ENCODE measurements at regions not wholly inside any gene's neighbourhood (a gene's known extent, or its start where the extent isn't known, plus 50 kb on each side); places are given as distances from the start of the nearest gene placed in this dataset.

DNA sequence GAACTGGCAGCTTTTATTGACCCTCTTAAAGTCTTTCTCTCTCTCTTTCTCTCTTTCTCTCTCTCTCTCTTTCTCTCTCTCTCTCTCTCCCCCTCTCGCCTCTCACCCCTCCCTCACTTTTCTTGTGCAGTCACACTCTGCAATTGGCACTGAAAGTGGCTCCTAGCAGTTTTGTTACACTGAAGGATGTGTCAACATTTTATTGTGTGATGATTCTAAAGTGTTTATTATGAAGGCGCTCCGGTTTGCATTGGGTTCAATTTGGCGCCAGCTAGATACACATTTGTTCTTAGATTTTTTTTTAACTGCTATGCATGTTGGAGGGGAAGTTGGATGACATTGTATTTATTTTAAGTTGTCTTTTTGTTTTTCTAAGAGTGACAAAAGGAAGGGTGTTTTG is 64.0 kb upstream of the CHRM3 start:
- no peak for DNase-seq

DNA sequence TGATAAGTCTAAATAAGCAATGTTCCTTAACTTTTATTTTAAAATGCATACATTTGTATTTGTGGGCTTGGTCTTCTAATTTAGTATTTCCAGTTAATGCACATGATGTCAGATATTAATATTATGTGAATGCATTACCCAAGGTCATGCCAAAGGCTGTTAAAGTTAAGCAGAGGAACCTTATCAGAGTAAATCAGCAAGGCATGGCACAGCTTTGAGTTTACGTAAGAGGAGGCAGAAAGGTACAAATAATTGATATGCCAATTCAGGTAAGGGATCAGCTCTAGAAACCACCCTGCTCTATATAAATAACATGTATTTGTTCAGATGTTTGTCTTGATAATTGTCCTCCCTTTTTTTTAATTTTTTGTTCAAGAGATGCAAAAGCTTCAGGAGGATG is 64.5 kb upstream of the CHRM3 start:
- DNase-seq = no peak

DNA sequence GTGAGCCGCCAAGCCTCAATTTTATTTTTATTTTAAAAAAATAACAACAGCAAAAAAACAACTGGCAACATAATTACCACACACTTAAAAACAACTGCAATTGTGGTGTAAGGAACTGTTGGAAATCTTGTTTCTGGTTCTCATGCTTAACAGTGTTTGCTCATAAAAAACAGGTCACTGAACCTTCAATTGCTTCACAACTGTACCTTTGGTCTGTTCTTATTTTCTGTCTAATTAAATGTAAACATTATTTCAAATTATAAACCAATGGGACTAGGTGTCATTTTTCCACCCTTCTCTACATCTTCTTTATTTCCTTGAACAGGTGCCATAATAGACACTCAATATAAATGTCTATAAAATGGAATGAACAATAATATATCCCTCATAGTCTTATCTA is 68.4 kb upstream of the CHRM3 start:
- no peak for DNase-seq

DNA sequence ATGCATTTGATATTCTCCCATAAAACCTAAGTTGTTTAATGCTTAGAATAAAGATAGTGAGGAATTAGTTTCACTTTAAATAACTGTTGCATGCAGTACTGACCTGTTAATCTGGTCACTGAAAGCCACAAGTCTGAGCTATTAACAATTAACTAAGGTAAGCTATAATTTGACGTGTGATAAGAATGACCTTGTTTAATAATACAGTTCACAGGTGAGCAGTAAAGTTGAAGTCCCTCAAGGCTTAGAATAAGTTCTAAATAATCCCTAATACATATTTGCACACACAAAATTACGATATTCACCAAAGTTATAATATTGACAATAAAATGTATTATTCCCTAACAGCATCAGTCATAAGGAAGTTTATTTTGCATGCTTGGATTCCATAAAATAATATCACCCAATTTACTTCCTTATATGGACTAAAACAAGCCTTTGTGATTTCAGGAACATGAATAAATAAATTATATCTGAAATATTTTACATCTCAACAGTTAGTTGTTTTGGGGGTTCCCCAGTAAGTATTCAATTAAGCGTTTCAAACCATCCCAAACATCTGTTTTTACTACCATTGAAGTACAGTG is 70.6 kb upstream of the CHRM3 start:
- DNase-seq = no peak

DNA sequence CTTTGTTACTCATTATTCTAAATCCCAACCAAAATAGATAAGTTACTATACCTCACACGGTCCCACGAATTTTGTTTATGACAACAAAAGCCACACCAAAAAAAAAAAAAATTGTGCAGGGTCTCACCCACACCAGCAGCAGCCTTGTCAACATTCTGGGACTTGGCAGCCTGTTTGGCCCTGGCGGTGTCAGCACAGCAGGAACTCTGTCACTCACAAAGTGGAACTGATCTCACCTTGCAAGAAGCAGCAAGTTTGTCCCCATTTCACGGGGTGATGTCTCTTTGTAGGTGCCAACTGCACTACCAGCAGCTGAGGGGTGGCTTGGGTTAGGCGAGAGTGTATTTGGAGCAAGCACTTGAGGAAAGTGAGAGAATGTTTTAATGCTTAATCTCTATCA is 75.0 kb upstream of the CHRM3 start:
- DNase-seq = no peak

DNA sequence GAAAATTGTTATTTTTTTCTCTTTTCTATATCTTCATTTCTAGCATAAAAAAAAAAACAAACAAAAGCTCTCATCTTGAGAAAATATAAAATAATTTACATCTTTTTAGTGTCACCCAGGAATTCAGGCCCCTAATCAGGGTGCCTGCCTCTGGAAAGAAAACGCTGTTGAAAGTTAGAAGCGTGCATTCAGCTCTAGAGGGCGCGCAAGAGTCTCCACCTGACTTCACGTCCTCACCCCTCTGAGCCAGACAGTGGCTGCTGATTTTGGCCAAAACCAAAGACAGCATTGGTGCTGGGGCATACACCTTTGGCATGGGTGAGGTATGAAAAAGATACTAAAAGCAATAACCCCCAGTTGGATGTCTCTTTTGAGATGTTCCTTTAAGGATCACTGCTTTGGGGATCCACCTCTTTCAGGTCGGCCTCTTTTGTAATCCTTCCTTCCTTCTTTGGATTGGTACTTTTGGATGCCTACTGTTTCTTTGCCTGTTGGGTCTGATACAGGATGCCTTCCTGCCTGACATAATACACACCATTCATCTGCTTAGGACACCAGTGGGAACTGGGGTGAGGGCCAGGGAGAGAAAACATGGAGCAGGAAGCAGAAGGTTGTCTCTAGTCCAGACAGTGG is 77.6 kb upstream of the CHRM3 start:
- DNase-seq = peak; percentile 56

DNA sequence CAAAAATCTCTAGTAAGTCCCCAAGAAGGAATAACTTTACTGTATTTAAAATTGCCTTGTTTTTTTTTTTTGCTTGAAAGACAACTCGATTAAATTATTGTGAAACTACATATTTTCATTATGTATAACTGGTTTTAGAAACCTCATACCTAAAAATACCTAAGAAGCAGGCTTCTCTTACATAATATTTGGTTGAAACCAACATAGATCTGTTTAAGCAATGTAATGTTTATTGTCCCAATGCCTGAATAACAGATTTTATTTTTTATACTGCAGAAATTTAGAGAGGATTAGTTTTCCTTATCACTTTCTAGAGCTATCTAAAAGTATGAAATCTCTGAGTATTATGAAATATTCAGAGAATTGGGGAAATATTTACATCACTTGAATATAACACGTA is 78.5 kb upstream of the CHRM3 start:
- no peak for DNase-seq

DNA sequence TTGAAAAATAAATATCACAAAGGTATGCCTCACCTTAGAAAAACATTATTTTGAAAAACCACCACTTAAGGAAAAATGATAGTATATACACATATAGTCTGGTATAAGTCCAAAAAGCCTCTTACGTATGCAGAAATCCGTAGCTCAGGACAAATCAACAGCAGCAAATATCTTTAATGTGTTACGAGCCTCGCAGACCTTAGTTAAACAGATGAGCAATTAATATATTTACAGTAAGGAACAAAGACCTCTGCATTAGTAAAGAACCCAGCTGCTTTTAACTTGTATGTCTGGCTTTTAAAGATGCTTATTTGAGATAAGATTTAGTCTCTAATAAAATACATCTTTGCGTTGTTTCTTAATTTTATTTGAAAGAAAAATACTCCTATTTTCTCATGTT is 79.9 kb upstream of the CHRM3 start:
- DNase-seq = no peak

DNA sequence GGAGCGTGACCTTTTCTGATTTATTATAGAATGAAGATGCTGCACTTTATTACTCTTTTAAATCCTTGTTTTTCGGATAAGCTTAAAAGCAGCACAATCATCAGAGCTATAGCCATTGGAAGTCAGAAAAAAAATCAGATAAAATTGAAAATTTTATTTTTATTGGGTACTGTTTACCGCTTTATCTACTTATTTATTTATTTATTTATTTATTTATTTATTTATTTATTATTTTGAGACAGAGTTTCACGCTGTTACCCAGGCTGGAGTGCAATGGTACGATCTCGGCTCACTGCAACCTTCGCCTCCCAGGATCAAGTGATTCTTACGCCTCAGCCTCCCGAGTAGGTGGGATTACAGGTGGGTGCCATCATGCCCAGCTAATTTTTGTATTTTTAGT is 83.1 kb upstream of the CHRM3 start:
- DNase-seq = no peak

DNA sequence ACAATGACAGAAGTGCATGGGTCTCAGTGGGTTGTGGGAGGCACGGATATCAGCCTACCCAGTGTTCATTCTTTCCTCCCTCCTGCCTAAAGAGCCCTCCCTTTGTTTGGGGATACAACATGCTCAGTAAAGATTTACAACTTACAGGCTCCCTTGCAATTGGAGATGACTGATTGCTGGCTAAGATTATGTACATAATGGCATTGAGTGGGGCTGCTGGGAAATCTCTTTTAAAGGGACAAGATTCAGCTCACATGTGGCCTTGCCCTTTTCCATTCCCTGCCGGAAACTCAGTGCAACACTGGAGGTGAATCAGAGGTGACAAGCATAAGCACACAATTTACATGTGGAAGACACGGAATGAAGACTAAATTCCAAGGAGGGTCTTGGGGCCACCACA is 83.7 kb upstream of the CHRM3 start:
- peak; percentile 10 for DNase-seq

DNA sequence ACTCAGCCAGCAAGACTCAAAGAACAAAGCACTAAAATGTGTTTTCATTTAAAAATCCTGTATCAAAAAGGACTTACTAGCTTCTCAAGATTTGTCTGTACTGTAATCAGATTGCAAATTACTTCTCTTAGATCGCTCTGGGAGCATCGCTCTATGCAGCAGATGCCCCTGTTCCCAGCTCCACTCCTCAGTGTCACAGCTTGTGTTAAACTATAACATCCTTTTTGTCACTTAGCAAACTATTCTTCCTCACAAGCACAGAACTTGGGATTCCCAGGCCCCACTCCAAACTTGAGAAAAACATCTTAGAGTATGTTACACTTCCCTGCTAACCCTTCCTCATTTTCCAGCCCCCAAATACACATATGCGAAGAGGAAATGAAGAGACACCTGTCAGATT is 85.1 kb upstream of the CHRM3 start:
- DNase-seq = no peak

DNA sequence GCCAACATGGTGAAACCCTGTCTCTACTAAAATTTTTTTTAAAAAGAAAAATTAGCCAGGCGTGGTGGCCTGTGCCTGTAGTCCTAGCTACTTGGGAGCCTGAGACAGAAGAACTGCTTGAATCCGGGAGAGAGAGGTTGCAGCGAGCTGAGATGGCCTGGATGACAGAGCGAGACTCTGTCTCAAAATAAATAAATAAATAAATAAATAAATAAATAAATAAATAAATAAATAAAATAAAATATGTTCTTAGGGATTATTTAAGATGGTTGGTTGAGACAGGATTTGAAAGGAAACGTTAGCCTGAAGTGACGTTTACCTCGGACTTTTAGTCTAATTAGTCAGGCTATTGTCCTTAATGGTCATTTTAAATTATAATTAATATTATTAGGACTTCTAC is 88.5 kb upstream of the CHRM3 start:
- DNase-seq = no peak

DNA sequence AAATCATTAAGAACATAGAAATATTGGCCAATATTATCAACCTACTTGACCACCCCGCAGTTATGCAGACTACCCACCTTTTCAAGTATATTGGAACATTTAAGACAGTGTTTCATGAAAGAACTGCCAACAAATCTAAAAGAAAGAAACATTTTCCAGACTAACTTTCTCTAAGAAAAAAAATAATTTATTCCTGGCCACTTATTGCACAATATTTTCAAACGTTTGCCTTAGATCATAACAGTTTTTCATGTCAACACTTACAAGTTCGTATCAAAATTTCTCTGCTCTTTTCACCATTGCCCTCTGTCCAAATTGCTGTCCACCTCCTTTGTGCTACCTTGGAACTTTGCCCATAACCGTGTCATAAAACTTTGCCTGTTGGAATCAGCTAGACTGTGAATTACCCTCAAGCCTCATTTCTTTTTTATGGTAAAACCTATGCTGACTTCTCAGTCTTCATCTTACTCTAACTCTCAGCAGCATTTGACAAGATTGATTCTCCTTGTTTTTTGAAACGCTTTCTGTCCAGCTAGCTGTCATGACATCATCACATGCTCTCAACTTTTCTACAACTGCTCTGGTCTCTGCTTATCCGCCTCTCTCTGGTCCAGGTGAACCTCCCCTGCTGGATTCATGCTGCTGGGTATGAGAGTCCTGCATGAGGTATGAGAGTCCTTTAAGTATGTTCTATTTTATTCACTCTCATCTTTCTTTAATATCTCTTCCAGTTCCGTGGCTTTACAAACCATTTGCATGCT is 92.8 kb upstream of the CHRM3 start:
- DNase-seq = no peak

DNA sequence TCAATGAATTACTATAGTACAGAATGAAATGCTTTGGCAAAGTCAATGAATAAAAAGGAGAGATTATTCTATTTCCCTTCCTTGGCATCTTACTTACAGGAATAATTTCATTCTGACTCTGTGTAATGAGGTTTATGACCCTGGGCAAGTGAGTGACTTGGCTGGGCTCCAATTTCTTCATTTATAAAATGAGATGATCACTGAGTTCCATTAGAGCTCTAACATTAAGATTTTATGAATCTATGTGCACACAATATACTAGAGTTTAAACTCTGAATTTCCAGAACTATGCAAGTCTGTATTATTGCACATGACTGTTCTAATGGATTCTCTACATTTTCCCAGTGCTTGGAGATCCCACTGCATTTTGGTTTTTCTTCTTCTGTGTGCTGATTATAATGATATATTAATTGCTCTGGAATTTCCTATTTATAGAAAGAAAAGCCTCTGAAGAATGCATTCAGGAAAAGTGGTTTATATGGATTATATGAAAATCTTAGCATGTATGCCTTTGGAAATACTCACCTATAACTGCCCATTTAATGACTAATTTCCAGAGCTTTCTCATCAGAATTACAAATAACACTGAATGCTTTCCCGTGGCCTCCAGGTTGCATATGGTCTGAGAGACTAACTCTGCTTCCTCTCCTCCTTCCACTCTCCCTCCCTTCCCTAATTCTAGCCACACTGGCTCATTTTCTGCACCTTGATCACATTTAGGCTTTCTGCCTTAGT is 97.4 kb upstream of the CHRM3 start:
- DNase-seq = no peak

DNA sequence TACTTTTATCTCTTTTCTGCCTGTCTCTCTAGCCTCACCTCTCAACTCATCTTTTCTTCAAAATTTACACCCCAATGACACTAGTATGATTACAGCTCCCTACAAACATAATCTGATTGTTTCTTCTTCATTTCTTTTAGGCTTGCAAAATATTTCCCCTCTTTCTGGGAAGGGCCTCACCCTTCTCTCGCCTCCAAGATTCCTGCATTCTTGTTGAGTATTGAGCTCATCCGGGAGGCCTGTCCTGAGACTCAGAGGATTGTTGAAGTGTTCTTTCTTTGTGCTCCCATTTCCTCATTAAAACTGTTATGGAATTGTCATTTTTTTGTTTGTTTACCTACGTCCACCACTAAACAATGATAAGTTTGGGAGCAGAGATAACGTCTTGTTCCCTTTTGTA is 99.1 kb upstream of the CHRM3 start:
- no peak for DNase-seq

DNA sequence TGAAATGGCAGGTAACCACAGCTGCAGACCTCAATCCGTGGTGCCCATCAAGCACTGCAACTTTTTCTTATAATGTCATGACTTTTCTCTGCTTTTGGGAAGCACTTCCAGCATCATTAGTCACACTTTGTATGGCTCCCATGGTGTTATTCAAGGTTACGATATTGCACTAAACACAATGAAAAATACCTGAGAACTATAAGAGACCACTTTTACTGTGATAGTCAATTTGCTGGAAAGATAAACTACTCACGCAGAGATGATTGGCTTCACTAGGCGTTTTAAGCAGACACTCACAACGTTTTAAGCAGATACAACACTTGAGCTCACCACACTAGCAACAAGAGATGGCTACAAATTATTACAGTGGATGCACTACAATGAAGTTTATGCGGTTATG is 103.2 kb upstream of the CHRM3 start:
- DNase-seq = no peak

DNA sequence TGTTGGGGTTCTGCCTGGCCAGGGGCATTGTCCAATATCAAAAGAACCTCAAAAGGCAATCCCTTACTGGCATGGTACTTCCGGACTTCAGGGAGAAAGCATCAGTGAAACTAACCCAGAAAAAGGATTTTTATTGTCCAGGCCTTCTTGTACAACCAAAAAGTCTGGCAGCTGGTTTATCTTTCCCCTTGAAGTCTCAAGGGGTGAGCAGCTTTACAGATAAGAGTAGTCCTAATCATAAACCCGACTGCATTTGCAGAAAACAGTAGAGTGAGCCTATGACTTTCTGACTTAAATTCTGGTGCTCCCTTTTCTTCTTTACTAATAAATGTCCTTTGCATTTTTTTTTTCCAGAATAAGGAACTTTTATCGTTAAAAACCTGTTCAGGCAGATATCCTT is 104.0 kb upstream of the CHRM3 start:
- DNase-seq = no peak

DNA sequence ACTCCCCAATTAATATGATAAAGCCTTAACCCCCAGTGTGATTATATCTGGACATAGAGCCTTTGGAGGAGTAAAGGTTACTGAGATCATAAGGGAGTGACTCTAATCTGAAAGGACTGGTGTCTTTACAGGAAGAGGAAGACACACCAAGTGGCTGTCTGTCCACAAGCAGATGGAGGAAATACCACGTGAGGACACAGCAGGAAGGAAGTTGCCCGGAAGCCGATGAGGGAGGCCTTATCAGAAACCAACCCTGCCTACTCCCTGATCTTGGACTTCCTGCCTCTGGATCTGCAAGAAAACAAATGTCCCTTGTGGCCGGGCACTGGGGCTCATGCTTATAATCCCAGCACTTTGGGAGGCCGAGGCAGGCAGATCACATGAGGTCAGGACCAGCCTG is 110.3 kb upstream of the CHRM3 start:
- DNase-seq = no peak

DNA sequence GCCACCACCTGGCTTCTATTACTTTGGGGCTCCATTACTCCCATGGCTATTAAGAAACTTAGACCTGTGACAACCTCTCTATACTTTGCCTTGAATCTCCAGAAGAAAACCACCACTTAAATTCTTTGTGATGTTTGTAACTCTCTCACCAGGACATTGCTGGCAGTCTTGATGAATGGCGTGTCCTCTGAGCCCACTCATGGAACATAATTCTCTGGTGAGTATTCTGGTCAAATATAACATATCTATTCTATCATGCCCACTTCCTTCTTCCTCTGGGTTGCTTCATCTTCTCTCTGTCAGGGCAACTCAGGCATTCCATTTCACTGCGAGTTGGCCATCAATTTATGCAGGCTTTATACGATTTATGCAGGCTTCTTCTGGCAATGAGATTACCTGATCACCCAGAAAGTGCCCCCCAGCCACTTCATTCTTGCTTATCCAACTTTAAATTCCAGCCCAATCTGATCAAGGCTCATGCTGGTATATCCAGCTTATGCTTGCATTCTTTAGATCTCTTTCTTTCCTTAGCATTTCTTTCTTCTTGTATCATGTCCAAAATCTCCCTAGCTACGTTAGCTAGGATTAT is 112.0 kb upstream of the CHRM3 start:
- peak; percentile 51 for DNase-seq

DNA sequence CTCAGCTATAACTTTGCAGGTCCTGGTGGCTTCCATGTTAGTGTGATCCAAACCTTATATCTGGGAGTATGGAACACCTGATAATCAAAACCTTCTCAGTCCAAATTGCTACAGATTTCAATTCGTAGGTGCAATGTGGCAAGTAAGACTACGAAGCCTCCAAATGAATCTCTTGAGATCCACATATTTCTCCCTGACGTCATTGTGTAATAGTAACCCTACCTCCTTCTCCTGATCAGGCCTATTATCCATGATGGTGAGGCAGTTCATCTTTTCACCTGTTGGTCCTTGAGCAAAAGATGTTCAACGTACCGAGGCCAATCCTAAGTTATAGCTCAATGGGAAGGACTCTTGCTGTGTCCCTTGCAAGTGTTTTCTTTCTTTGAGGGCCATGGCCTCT is 115.9 kb upstream of the CHRM3 start:
- DNase-seq = no peak

DNA sequence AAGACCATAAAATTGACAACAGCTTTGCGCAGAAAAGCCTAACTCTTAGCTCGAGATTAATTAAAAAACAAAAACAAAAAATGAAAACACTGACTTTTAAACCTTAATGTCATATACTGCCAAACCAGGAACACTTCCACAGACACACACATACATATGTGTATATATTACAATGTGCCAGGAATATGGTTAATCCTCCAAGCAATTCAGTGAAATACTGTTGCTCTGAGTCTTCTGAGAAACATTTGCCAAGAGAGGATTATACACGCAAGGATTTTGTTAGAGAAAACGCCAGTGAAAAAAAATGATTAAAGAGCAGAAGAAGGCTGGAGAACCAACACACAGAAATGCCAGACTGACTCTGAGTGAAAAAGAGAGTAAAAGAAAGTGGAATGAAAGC is 116.7 kb upstream of the CHRM3 start:
- no peak for DNase-seq

DNA sequence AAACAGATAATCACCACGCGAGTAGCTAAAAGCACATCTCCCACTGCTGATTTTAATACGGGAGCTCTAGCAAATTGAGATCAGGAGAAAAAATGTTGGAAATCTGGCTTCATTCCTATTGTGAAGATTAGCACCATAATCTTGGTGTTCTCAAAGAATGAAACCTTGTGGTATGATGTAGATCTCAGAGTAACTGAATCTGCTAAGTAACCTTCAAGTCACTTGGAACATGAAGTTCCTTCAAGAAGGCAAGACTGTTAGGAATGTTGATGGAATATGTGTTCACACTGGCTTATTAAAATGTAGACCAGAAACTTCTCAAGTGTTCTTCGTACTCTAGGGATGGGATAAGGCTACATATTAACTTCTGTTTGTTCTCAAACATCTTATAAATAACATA is 117.4 kb upstream of the CHRM3 start:
- DNase-seq = no peak

DNA sequence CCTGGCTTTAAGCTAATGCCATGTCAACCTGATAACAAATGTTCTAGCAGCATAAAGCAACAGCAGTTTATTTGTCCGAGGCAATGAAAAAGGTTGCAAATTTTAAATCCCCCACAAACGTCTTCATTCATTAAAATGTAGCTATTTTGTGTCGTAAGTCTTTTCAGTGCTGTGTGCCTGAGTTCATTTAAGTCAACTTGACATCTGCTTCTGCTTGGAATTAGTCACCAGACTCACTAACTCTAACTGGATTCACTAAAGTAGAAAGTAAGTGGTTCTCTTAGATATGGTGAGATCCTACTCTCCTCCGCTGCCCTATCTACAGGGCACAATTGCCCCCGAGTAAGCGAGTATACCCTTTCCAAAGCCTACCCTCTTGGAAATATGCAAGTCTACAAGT is 118.4 kb upstream of the CHRM3 start:
- peak; percentile 36 for DNase-seq

DNA sequence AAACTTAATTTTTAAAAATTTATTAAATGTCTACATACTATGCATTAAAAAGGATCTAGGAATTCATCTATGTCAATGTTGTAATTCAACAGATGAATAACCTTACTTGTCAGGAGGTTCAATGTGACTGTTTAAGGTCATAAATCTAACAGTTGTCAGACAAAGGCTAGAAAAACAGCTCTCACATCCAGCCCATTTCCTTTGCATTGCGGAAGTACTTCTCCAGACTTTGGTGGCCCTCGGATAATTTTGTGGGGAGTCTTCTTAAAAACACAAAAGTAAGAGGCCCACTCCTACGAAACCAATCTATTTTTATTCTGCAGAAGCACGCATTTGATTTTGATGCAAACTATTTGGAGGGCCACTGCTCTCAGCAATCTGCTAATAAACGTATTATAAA is 122.6 kb upstream of the CHRM3 start:
- DNase-seq = no peak

Data from NCI-H82 (cell line).